Peyer's patch (tissue), 4 donors: ENCODE measurements at regions not wholly inside any gene's neighbourhood (a gene's known extent, or its start where the extent isn't known, plus 50 kb on each side); places are given as distances from the start of the nearest gene placed in this dataset.

Experiments used
- DNase-seq, 3 donors: peaks; one replicate each; pipeline ENCODE4 v3.0.0-alpha.2; 2017 to 2019
- H3K27ac ChIP-seq, 4 donors: fragments of 200-600 bp; sonication (generic); one replicate each; pipeline ENCODE4 v1.5.1; 2016 to 2019
- H3K27me3 ChIP-seq, 2 donors: fragments of 200-600 bp; sonication (generic); one replicate each; pipeline ENCODE4 v1.5.1; 2019
- H3K36me3 ChIP-seq, 3 donors: fragments of 200-600 bp; sonication (generic); one replicate each; pipeline ENCODE4 v1.5.1; 2016 to 2019
- H3K4me1 ChIP-seq, 4 donors: fragments of 200-600 bp; sonication (generic); one replicate each; pipeline ENCODE4 v1.5.1; 2016 to 2019
- H3K4me3 ChIP-seq, 4 donors: fragments of 200-600 bp; sonication (generic); 1 replicate in 3 of 4; 2 replicates in 1 of 4; pipeline ENCODE4 v1.5.1; 2016 to 2019; ENCODE audit warnings: mild to moderate bottlenecking in 1 of 4
- H3K9me3 ChIP-seq, 4 donors: fragments of 200-600 bp; sonication (generic); one replicate each; pipeline ENCODE4 v1.5.1; 2016 to 2019; ENCODE audit warnings: mild to moderate bottlenecking in 1 of 4
- POLR2A ChIP-seq, 2 donors: fragments of 450-650 bp; IDR thresholded peaks; one replicate each; pipeline ENCODE4 v1.5.1; 2017; ENCODE audit warnings: antibody characterized with exemption in 2 of 2, mild to moderate bottlenecking in 2 of 2, moderate library complexity in 2 of 2
- TF ChIP-seq, protein P1 (sequence below), 6 experiments: fragments of 450-650 bp in 4 of 6; fragments of 200-600 bp in 2 of 6; sonication (generic) in 1 of 6; IDR thresholded peaks; one replicate each; pipeline ENCODE4 v1.5.1; 2017 to 2019; ENCODE audit warnings: antibody characterized with exemption in 6 of 6, mild to moderate bottlenecking in 3 of 6, moderate library complexity in 1 of 6

DNA sequence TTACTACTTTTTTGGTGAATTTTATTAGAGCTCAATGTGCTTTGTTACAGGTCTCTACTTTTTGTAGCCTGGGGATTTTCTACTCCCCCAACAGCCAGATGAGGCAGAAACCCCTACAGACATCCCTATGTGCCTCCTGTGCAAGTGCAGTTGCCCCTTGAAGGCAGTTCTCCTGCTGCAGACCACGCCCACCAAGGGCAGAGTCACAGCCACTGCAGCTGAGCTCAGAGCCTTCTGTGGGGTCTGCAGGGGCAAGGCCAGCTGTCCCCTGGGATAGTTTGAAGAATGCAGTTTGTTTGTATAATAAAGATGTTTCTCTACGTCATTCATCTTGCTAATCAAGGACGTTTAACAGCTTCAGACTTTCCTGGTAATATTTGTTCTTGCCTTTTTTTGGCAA is 76.8 kb downstream of the NPAP1 start:
- DNase-seq: no peak
- Histone ChIP-seq H3K27me3 (no peaks in the 10 kb centered on the region), H3K4me3 (no peak overlapping the region), H3K27ac (no peak overlapping the region), H3K9me3 (peaks cover 0 to 5% (median 0%) of the 10 kb centered on the region in 4 donors), H3K4me1 (no peaks in the 10 kb centered on the region), H3K36me3 (no peaks in the 10 kb centered on the region)
- no peak for TF ChIP-seq POLR2A (IDR thresholded peaks at IDR 0.05)
- TF ChIP-seq, protein P1, sequence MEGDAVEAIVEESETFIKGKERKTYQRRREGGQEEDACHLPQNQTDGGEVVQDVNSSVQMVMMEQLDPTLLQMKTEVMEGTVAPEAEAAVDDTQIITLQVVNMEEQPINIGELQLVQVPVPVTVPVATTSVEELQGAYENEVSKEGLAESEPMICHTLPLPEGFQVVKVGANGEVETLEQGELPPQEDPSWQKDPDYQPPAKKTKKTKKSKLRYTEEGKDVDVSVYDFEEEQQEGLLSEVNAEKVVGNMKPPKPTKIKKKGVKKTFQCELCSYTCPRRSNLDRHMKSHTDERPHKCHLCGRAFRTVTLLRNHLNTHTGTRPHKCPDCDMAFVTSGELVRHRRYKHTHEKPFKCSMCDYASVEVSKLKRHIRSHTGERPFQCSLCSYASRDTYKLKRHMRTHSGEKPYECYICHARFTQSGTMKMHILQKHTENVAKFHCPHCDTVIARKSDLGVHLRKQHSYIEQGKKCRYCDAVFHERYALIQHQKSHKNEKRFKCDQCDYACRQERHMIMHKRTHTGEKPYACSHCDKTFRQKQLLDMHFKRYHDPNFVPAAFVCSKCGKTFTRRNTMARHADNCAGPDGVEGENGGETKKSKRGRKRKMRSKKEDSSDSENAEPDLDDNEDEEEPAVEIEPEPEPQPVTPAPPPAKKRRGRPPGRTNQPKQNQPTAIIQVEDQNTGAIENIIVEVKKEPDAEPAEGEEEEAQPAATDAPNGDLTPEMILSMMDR (IDR thresholded peaks at IDR 0.05): no peak

DNA sequence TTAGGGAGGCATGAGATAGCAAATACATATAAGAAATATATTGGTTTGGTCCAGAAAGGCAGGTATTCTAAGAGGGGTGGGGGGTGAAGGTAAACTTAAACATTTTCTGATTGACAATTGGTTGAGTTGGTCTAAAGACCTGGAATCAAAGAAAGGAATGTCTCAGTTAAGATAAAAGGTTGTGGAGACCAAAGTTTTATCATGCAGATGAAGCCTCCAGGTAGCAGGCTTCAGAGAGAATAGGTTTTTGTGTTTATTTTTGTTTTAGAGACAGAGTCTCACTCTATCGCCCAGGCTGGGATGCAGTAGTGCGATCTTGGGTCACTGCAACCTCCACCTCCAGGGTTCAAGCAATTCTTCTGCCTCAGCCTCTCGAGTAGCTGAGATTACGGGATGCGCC is 80.5 kb downstream of the NPAP1 start:
- no peaks in the 10 kb centered on the region for H3K36me3 ChIP-seq
- H3K27ac ChIP-seq: no peak overlapping the region
- H3K9me3 ChIP-seq: no peaks in the 10 kb centered on the region
- DNase-seq: no peak
- no peak overlapping the region for H3K4me3 ChIP-seq
- H3K27me3 ChIP-seq: no peaks in the 10 kb centered on the region
- TF ChIP-seq, protein P1 (IDR thresholded peaks at IDR 0.05): no peak
- no peak for TF ChIP-seq POLR2A (IDR thresholded peaks at IDR 0.05)
- no peaks in the 10 kb centered on the region for H3K4me1 ChIP-seq

DNA sequence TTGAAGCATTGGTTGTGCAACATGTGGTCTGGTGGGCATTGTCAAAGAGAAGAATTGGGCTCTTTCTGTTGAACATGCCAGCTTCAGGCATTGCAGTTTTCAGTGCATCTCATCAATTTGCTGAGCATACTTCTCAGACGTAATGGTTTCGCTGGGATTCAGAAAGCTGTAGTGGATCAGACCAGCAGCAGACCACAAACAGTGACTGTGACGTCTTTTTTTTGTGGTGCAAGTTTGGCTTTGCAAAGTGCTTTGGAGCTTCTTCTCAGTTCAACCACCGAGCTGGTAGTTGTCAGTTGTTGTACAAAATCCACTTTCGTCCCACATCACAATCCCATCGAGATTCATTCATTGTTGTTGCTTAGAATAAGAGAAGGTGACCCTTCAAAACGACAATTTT is 84.5 kb downstream of the NPAP1 start:
- Histone ChIP-seq H3K4me1 (no peaks in the 10 kb centered on the region), H3K36me3 (no peaks in the 10 kb centered on the region), H3K27ac (no peak overlapping the region), H3K4me3 (no peak overlapping the region), H3K9me3 (no peaks in the 10 kb centered on the region), H3K27me3 (no peaks in the 10 kb centered on the region)
- TF ChIP-seq POLR2A (IDR thresholded peaks at IDR 0.05): no peak
- TF ChIP-seq, protein P1 (IDR thresholded peaks at IDR 0.05): no peak
- DNase-seq: no peak

DNA sequence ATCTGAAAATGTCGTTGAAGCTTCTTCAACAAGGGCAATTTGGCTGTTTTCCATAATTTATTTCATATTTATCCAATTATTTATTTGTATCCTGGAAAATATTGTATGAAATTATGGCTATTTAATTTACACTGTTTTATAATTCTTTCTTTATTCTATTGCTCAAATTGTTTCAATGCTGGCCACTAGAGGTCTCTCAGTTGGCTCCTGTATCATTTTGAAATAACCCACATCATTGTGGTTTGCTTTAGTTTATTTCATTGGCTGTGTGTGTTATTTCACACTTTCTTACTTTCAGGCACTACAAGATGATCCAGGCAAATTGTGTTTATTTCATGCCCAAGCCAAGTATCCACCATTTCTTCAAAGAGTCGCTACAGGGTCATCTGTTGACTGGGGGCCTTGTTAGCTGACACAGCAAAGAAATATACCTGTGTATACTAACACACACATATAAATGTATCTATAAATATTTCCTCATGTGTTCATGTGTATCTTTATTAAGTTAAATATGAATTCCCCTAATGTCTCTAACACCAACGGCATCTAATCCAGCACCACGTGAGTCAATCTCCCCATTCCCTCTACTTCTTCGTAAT is 86.2 kb downstream of the NPAP1 start:
- Histone ChIP-seq H3K27me3 (no peaks in the 10 kb centered on the region), H3K9me3 (no peaks in the 10 kb centered on the region), H3K27ac (no peak overlapping the region), H3K4me1 (no peaks in the 10 kb centered on the region), H3K4me3 (no peak overlapping the region), H3K36me3 (no peaks in the 10 kb centered on the region)
- TF ChIP-seq, protein P1 (IDR thresholded peaks at IDR 0.05): peak in 3 of 6 experiments; percentile 3 to 18 (median 15)
- no peak for TF ChIP-seq POLR2A (IDR thresholded peaks at IDR 0.05)
- no peak for DNase-seq

DNA sequence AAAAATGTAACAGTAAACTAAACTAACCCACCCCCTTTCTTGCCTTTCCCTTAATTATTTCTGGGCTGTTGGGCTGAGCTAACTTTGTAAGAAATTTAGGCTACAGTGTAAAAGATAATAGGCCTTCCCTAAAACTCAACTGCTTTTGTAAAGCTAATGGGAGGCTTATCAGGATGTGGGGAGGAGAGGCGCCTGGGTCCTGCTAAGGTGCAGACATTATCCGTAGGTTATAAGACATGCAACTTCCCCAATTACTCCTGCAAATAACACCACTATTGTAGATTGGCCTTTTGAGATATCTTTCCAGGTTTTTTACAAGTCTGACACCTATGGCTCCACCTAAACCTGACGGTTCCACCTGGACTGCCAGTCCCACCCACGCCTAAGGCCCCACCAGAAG is 88.3 kb downstream of the NPAP1 start:
- no peaks in the 10 kb centered on the region for H3K36me3 ChIP-seq
- H3K4me1 ChIP-seq: no peaks in the 10 kb centered on the region
- no peak overlapping the region for H3K27ac ChIP-seq
- no peak for DNase-seq
- H3K27me3 ChIP-seq: no peaks in the 10 kb centered on the region
- H3K4me3 ChIP-seq: no peak overlapping the region
- H3K9me3 ChIP-seq: no peaks in the 10 kb centered on the region
- TF ChIP-seq, protein P1 (IDR thresholded peaks at IDR 0.05): no peak
- no peak for TF ChIP-seq POLR2A (IDR thresholded peaks at IDR 0.05)
